Endometrial microvascular endothelial cells (primary cell): ENCODE measurements at regions not wholly inside any gene's neighbourhood (a gene's known extent, or its start where the extent isn't known, plus 50 kb on each side); places are given as distances from the start of the nearest gene placed in this dataset.

Source experiments
- in situ Hi-C: cut with HindIII; loops from 2 replicates; pipeline ENCODE4 v1.10.0; 2017; ENCODE audit warnings: low sequenced_read_pairs, low pct_unique_long_range_greater_than_20kb; ENCODE audit errors: inconsistent ontology term

DNA sequence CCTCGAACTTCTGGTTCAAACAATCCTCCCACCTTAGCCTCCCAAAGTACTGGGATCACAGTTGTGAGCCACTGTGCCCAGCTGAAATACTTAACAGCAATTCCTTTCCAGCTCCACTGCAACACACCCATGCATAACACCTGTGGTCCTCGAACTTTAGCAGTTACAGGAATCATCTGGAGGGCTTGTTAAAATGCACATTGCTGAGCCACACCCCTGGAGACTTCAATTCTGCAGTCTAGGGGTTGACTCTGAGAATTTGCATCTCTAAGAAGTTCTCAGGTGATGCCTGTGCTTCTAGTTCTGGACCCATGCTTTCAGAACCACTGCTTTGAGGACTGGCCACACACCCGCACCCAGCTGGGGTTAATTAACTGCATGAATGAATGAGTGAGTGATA is 53.1 kb upstream of the UBL3 start:
- in situ Hi-C loops, result no loop called here

- in situ Hi-C loops, result no loop called here
Measured at GRCh38 chr13:29902632-29903305, 52.4 kb upstream of the UBL3 start.

GRCh38 chr13:29901710-29902631 is 51.6 kb upstream of the UBL3 start:
- in situ Hi-C loops, result no loop called here
